ENCODE measurements at regions not wholly inside any gene's neighbourhood (a gene's known extent, or its start where the extent isn't known, plus 50 kb on each side); places are given as distances from the start of the nearest gene placed in this dataset.

DNA sequence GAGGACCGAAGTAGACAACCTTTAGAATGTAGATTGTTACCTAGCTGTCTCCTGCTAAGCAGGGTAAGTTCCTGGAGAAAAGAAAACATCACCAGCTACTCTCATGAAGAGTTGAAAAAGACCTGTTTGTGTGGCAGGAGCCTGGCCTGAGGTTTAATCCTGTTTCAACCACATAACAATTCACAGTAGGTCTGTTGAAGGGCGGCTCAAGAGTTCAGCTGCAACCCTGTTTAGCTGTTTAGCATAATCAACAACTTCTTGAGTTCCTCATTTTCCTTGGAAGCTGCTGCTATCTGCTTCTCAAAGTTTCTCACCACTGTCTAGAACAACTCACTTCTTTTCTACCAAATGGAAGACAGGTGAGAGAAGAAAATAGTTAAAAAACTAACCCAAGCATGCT, 170.4 kb upstream of the TET2 start:
- DNase-seq (ENCODE audit: low spot score) = no peak
- POLR2A ChIA-PET (ENCODE audit: low non-redundant PET) = no interaction called here
- CTCF ChIA-PET = interaction anchor here (0.5 kb wide), 1 partner anchor 80 kb away, joined by 3 read pairs; no protein-coding TSS in a partner anchor
- H3K27ac ChIP-seq = no peak overlapping the region
- TF ChIP-seq, protein P1, sequence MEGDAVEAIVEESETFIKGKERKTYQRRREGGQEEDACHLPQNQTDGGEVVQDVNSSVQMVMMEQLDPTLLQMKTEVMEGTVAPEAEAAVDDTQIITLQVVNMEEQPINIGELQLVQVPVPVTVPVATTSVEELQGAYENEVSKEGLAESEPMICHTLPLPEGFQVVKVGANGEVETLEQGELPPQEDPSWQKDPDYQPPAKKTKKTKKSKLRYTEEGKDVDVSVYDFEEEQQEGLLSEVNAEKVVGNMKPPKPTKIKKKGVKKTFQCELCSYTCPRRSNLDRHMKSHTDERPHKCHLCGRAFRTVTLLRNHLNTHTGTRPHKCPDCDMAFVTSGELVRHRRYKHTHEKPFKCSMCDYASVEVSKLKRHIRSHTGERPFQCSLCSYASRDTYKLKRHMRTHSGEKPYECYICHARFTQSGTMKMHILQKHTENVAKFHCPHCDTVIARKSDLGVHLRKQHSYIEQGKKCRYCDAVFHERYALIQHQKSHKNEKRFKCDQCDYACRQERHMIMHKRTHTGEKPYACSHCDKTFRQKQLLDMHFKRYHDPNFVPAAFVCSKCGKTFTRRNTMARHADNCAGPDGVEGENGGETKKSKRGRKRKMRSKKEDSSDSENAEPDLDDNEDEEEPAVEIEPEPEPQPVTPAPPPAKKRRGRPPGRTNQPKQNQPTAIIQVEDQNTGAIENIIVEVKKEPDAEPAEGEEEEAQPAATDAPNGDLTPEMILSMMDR (conservative IDR thresholded peaks at IDR 0.05; ENCODE audit: low read depth) = no peak

DNA sequence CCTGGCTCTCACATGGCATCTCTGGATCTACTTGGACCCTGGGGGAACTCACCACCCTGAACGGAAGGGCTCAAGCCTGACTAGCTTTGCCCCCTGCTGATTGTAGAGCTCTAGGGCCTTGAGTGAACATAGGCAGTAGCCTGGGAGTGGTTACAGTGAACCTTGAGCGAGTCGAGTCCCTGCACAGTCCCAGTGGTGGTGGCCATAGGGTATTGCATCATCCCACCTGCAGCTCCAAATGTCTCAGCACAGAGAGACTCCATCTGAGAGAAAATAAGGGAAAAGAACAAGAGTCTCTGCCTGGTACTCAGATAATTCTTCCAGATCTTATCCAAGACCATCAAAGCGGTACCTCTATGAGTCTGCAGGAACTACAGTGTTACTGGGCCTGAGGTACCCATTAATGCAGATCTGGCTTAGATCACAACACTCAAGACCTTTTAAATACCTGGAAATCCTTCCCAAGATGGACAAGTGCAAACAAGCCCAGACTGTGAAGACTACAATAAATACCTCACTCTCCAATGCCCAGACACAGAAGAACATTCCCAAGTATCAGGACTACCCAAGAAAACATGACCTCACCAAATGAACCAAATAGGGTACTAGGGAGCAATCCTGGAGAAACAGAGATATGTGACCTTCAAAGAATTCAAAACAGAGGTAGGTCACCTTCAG, 167.5 kb upstream of the TET2 start:
- CTCF ChIA-PET = interaction anchor here (0.6 to 0.7 kb wide), 2 partner anchors 118 to 289 kb away, joined by 3 to 5 read pairs; no protein-coding TSS in a partner anchor

DNA sequence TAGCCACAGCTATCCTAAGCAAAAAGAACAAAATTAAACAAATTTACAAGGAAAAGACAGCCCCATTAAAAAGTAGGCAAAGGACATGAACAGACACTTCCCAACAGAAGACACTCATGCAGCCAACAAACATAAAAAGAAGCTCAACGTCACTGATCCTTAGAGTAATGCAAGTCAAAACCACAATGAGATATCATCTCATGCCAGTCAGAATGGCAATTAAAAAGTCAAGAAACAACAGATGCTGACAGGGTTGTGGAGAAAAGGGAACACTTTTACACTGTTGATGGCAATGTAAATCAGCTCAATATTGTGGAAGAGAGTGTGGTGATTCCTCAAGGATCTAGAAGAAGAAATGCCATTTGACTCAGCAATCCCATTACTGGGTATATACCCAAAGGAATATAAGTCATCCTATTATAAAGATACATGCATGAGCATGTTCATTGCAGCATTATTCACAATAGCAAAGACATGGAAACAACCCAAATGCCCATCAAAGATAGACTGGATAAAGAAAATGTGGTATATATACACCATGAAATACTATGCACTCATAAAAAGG, 163.0 kb upstream of the TET2 start:
- no peak overlapping the region for H3K27ac ChIP-seq
- CTCF ChIA-PET = interaction anchor here (0.6 kb wide), 1 partner anchor 98 kb away, joined by 7 read pairs; no protein-coding TSS in a partner anchor
- DNase-seq (ENCODE audit: low spot score) = no peak
- POLR2A ChIA-PET (ENCODE audit: low non-redundant PET) = no interaction called here
- TF ChIP-seq, protein P1 (conservative IDR thresholded peaks at IDR 0.05; ENCODE audit: low read depth) = no peak

More for the DNA sequence above, 167.5 kb upstream of the TET2 start:
- TF ChIP-seq, protein P1 (conservative IDR thresholded peaks at IDR 0.05; ENCODE audit: low read depth) = no peak
- POLR2A ChIA-PET (ENCODE audit: low non-redundant PET) = no interaction called here
- no peak for DNase-seq (ENCODE audit: low spot score)
- H3K27ac ChIP-seq = no peak overlapping the region

DNA sequence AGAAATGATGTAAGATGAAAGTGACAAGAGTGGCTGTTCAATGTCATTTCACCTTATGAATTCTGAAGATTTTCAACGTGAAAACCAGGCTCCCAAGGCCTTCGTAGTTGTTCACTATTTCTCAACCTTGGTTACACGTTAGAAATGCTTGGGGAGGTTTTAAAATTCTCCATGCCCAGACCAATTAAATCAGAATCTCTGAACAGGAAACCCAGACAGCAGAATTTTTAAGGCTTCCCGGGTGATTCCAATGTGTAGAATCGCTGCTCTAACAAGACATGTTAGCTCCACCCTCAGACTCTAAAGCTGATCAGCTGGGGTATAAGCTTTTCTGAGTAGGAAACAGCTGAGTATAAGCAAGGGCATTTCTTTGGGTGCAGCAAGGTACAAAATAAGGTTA, 160.4 kb upstream of the TET2 start:
- ChIA-PET POLR2A (ENCODE audit: low non-redundant PET) (no interaction called here), CTCF (no interaction called here)
- TF ChIP-seq, protein P1 (conservative IDR thresholded peaks at IDR 0.05; ENCODE audit: low read depth) = no peak
- DNase-seq (ENCODE audit: low spot score) = no peak
- H3K27ac ChIP-seq = no peak overlapping the region

DNA sequence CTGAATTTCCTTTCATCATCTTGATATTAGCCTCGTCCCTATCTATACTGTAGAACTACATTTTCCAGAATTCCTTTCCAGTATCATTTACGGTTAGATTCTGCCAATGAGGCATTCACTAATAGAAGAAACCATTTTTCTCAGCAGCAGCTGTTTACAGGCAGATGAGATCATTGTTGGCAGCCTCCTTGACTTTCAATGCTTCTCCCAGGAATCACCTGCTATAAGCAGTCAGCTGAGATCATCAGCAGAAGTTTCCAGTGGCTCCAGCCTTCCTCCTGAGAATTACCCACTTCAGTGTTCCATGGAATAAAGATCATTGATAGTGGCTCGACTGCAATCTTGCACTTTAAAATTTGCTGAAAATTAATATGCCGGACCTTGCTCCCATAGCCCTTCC, 157.3 kb upstream of the TET2 start:
- POLR2A ChIA-PET (ENCODE audit: low non-redundant PET) = no interaction called here
- TF ChIP-seq, protein P1 (conservative IDR thresholded peaks at IDR 0.05; ENCODE audit: low read depth) = no peak
- no peak overlapping the region for H3K27ac ChIP-seq
- CTCF ChIA-PET = no interaction called here
- DNase-seq (ENCODE audit: low spot score) = no peak

DNA sequence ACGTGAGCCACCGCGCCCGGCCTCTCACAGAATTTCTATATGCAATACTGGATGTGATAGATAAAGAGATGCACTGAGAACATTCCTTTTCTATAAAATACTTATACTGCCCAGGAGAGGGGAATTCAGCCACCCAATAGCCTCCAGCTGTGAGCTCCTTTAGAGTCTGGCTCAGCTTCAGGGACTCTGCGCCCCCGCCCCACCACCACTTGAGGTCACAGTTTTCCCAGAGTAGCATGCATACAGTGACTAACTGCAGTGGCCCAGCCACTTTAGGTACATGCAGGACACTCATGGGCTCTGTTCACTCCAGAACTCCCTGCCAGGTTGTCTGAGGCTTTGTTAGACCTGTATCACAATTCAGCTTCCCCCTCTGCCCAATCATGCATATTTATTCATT, 144.4 kb upstream of the TET2 start:
- no peak for DNase-seq (ENCODE audit: low spot score)
- POLR2A ChIA-PET (ENCODE audit: low non-redundant PET) = no interaction called here
- no peak overlapping the region for H3K27ac ChIP-seq
- CTCF ChIA-PET = no interaction called here
- TF ChIP-seq, protein P1 (conservative IDR thresholded peaks at IDR 0.05; ENCODE audit: low read depth) = no peak

Measured in RWPE1 (cell line).